ENCODE measurements at regions not wholly inside any gene's neighbourhood (a gene's known extent, or its start where the extent isn't known, plus 50 kb on each side); places are given as distances from the start of the nearest gene placed in this dataset.

GRCh38 chr9:99650187-99650874 lies 171.4 kb upstream of the NR4A3 start:
- TF ChIP-seq CTCF (IDR thresholded peaks at IDR 0.05) (no peak), GABPB1 (CRISPR knock-in tag; IDR thresholded peaks at IDR 0.05) (no peak), NFE2L1 (CRISPR knock-in tag; IDR thresholded peaks at IDR 0.05) (no peak)

Measured in WTC11 (cell line).